GM12892 (cell line): ENCODE measurements at regions not wholly inside any gene's neighbourhood (a gene's known extent, or its start where the extent isn't known, plus 50 kb on each side); places are given as distances from the start of the nearest gene placed in this dataset.

Experiments
- DNase-seq: peaks from one replicate; pipeline ENCODE4 v3.0.0; 2011; ENCODE audit not compliant: insufficient read length
- FAIRE-seq: peaks from 2 replicates; lab custom pipeline; 2011; peaks lifted over from hg19 to GRCh38; lab: Jason Lieb, UNC
- POLR2A ChIP-seq: IDR thresholded peaks from 2 replicates; pipeline ENCODE4 v1.6.1; 2011; ENCODE audit warnings: low read depth, low read length, control low read depth
- POLR2AphosphoS5 ChIP-seq: IDR thresholded peaks from 2 replicates; pipeline ENCODE4 v1.6.1; 2011; ENCODE audit warnings: low read depth, low read length, control low read depth
- TAF1 ChIP-seq: IDR thresholded peaks from 2 replicates; pipeline ENCODE4 v1.6.1; 2011; ENCODE audit warnings: low read depth, mild to moderate bottlenecking, control low read depth, low read length, borderline replicate concordance

DNA sequence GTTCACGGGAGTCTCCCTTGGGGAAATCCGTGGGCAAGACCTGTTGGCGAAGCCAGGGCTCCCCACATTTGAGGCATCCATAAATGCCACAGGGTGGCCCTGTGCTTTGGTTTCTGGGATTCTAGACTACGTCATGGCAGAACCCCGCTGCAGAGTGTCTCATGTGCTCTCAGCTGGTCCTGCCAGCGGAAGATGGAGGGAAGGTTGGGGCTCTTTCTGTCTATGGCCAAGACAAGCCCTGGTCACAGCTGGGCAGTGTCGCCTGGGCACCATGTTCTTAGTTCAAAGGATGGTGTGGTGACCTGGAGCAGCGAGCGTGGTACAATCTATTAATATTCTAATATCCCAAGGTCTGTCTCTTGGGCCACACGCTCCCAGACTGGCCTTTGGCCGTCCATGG, 511.7 kb downstream of the TBC1D22A start:
- TF ChIP-seq TAF1 (no peak), POLR2A (no peak), POLR2AphosphoS5 (no peak)
- DNase-seq (no peak), FAIRE-seq (no peak)

DNA sequence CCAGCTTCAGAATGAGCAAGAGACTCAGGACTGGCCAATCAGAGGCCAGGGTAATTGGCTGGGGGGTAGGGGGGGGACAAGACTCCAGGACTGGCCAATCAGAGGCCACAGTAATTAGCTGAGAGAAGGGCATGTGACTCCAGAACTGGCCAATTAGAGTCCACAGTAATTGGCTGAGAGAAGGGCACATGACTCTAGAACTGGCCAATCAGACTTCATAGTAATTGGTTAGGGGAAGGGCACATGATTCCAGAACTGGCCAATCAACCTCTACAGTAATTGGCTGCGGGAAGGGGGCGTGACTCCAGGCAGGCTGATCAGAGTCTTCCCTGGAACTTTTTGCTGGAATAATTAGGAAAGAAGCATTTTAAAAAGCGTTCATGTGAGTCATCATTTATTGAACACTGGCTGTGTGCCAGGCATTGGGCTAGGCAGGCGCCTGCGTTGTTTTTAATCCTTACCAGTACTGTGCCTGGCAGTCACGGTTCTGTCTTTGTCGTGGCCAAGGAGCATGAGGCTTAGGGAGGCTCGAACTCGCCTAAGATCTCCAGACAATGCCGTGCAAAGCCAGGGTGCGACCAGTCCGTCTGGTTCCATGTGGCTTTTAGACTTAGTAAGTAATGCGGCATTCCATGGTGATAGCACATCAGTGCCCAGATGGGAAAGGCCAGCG, 508.1 kb downstream of the TBC1D22A start:
- no peak for FAIRE-seq
- TF ChIP-seq POLR2AphosphoS5: no peak
- TF ChIP-seq POLR2A: no peak
- TF ChIP-seq TAF1: no peak
- no peak for DNase-seq

DNA sequence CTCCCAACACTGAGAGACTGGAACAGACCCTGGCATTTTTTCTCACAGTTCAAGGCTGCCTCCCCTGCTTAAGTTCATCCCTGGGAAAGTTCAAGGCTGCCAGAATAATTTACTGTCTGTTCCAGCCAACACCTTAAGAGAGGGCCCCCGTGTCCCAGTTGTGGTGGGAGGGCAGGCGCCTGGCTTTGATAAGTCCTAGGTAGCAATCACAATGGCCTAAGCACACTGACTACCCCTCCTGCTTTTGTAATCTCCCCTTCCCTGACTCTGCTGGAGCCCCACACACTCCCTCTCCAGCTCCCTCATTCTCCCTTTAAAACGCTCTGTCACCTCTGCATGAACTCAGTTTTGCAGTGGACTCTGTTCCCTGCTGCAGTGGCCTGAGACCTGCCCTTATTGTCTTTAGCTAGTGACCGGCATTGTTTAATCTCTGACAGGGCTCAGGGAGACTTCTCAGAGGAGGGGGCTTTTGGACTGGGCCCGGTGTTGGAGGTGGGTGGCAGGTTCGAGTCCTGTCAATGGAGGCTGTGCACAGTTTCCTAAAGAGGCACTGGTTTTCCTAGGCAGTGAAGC, 507.2 kb downstream of the TBC1D22A start:
- FAIRE-seq (no peak), DNase-seq (no peak)
- TF ChIP-seq POLR2AphosphoS5 (no peak), POLR2A (no peak), TAF1 (no peak)

DNA sequence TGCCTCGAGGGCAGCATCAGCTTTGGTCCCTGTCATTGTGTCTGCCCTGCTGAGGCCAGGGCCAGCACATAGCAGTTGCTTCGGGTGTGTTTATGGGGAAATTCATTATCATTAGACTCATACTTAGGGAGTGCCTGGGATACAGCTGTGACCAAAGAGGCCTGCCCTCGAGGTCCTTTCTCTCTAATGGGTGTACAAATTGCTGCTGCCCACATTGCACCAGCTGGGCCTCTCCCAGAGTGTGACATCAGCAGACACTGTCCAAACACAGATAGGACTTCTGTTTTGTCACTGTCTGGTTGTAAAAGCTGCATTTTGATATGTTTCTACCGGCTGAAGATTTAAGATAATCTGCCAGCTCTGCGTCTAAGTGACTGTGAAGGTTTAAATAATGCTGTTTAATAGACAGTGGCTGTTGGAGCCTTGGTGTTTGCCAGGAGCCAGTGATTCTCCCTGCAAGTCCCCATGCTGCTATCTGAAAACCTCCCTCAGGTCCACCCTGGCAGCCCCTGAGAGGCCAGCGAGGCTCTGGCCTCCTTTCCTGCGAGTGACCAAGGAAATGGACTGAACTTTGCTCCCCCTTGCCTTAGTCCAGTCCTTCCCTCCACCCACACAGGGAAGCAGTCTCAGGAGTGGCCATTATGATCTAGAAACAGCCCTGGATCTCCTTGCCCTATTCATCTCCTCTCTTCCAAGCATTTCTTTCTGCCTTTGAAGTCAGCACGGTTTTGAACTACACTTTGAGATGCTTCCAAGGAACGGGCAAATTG, 505.2 kb downstream of the TBC1D22A start:
- DNase-seq (no peak), FAIRE-seq (no peak)
- TF ChIP-seq TAF1 (no peak), POLR2A (no peak), POLR2AphosphoS5 (no peak)

DNA sequence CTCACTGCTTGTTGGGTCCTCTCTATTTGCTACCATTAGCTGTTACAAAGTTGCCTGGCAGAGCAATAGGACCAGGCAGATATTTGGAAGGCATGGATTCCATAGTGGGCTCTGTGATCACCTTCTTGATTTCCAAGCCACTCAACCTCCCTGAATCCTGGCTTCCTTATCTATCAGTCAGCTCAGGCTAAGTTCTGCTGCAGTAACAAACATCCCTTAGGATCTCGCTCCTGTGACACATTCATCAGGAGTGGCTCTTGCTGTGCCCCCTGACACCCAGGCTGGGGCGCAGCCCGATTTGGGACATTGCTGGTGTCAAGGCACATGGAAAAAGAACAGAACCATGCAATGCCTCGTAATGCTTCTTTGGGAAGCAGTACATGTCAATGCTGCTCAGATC, 503.9 kb downstream of the TBC1D22A start:
- no peak for TF ChIP-seq TAF1
- no peak for TF ChIP-seq POLR2AphosphoS5
- TF ChIP-seq POLR2A: no peak
- FAIRE-seq (no peak), DNase-seq (no peak)

DNA sequence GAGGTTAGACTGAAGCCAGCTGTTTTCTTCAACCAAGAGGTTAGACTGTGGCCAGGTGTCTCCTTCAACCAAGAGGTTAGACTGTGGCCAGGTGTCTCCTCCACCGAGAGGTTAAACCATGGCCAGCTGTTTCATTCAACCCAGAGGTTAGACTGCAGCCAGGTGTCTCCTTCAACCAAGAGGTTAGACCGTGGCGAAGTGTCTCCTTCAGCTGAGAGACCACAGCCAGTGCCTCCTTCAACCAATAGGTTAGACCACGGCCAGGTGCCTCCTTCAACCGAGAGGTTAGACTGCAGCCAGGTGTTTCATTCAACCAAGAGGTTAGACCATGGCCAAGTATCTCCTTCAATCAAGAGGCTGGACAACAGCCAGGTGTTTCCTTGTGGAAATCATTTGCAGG, 498.1 kb downstream of the TBC1D22A start:
- TF ChIP-seq POLR2A (no peak), POLR2AphosphoS5 (no peak), TAF1 (no peak)
- DNase-seq (no peak), FAIRE-seq (no peak)

DNA sequence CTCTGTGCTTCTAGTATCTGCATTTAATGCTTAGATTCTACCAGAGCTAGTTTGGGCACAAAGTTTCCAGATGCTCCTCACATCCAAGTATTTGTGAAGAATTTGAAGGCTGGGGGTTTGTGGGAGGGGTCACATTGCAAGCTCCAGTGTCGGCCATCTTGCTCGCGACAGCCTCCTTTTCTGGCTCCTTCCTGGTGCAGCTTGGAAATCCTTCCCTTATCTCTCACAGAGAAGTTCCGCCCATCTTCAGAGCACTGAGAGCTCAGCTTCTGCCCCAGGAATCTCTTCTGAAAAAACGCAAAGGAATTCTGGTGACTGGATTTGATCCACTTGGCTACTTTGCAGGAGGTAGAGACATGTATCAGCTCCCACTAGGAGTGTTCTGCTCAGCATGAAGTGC, 497.5 kb downstream of the TBC1D22A start:
- FAIRE-seq (no peak), DNase-seq (no peak)
- TF ChIP-seq TAF1 (no peak), POLR2AphosphoS5 (no peak), POLR2A (no peak)

DNA sequence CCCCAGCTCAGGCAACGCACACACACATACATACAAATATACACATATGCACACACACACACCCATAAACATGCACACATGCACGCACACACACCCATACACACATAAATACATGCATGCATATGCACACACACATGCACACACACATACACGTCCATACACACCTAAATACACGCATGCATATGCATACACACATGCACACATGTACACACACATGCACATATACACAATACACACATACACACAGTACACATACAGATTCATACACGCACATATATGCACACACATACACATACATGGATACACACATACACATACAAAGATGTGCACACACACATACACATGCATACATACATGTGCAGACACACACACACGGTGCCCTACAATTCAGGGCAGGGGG, 496.6 kb downstream of the TBC1D22A start:
- no peak for FAIRE-seq
- no peak for DNase-seq
- TF ChIP-seq POLR2AphosphoS5: no peak
- no peak for TF ChIP-seq TAF1
- TF ChIP-seq POLR2A: no peak

DNA sequence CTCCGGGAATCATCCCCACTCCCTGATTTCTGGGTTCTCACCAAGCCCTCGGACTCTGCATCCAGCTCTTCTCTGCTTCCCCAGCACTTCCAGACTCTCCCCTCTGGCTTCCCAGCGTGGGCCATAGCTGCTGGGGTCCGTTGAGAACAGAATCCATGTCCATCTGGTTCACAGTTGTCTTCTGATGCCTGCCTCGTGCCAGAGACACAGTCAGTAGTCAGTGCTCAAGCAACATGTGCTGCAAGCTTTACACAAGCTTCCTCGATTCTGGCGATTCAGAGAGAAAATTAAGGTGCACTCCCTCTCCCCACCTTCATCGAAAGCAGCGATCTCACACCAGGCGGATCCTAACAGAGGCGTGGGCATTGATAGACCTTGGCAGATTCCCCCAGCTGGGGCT, 495.5 kb downstream of the TBC1D22A start:
- no peak for FAIRE-seq
- DNase-seq: no peak
- TF ChIP-seq TAF1 (no peak), POLR2A (no peak), POLR2AphosphoS5 (no peak)

DNA sequence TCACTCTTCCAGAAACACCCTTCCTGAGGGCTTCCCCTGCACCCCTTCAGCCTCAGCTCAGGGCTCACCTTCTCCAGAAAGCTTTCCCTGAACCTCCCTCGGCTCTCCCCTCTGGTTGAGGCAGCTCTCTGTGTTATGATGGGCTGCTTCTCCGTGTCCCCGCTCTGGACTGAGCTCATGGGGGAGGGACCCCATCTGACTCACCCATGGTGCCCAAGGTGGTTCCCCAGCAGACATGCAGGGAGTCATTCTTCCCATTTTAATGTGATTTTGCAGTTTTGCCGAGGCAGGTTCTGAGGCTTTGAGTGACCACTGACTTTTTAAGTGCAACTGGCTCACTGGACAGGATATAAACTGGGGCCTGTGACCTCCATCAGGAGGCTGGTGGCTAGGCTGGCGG, 495.1 kb downstream of the TBC1D22A start:
- DNase-seq (no peak), FAIRE-seq (no peak)
- TF ChIP-seq TAF1 (no peak), POLR2A (no peak), POLR2AphosphoS5 (no peak)

DNA sequence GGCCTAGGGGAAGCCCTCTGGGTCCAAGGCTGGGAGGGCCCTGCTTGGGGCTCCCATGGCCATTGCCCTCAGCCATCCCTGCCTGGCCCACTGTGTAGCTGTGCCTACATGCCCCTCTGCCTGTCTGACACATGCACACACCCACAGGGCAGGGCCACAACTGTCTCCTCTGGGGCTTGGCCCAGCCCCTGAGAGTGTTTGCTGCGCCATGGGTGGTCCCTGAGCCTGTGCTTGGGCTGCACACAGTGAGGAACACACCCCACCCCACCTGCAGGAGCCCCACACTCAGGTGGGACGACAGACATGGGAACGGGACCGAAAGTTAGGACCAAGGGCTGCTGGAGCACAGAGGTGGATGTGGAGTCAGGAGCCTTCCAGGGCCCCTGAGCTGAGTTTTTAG, 489.5 kb downstream of the TBC1D22A start:
- no peak for FAIRE-seq
- DNase-seq: no peak
- TF ChIP-seq TAF1 (no peak), POLR2AphosphoS5 (no peak), POLR2A (no peak)

DNA sequence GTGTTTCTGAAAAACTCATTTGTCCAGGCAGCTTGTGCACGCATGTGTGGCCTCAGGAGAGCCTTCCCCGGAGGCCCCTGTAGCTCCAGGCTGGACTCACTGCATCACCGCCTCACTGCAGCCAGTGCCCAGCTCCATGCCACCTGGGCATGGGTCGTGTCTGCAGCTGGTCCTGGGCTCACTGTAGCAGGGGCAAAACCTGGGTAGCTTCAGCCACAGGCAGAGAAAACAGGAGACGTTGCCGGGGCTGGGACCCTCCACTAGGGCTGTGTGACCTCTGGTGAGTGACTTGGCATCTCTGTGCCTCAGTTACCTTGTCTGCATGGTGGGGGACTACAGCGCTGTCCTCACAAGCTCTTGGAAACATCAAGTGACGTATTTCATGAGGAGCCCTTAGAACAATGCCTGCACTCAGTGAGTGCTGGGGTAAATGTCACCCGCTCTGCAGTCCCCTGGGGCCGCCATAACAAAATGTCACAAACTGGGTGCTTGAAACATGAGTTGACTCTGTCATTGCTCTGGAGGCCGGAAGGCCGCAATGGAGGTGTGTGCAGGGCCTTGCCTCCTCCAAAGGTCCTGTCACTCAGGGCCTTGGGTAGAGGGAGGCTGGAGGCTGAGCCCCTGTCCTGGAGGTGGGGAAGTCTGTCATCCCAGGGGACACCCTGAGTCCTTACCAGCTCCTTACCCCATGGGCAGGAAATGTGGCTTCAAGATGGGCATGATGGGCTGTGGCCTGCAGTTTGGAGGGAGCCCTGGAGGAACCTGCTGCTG, 488.7 kb downstream of the TBC1D22A start:
- no peak for TF ChIP-seq TAF1
- no peak for TF ChIP-seq POLR2A
- TF ChIP-seq POLR2AphosphoS5: no peak
- DNase-seq (no peak), FAIRE-seq (no peak)
